ENCODE measurements at regions not wholly inside any gene's neighbourhood (a gene's known extent, or its start where the extent isn't known, plus 50 kb on each side); places are given as distances from the start of the nearest gene placed in this dataset.

DNA sequence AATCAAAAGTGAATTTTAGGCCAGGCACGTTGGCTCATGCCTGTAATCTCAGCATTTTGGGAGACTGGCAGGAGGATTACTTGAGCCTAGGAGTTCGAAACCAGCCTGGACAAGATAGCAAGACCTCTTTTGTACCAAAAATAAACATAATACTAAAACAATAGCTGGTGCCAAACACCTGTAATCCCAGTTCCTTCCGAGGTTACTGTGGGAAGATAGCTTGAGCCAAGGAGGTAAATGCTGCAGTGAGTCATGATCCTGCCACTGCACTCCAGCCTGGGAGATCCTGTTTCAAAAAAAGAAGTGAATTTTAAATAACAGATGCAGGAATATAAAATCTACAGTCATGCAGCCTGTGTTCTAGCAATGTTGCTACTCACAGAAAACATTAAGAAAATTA is 488.3 kb downstream of the PPARGC1A start:
- no peak for DNase-seq (ENCODE audit: low read depth)

GRCh38 chr4:23392860-23393458 is 496.9 kb downstream of the PPARGC1A start:
- DNase-seq (ENCODE audit: low read depth): no peak

DNA sequence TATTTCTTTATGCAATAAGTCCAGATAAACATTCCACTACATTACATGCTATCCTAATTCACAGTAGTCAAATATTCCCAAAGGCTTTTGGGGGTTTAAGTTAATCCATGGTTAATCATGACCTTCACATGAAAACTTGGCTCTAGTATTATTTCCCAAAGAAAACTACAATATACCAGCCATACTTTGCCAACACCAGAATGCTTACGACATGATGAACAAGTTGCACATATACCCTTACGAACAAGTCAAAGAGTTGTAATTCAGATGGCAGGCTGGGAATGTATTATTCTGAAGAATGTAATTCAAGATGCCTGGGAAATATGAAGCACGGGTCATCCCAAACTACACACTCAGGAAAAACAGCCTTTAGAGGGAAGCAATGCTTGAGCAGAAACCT is 499.6 kb downstream of the PPARGC1A start:
- no peak for DNase-seq (ENCODE audit: low read depth)

- no peak for DNase-seq (ENCODE audit: low read depth)
Observed at GRCh38 chr4:23388699-23389395, 501.0 kb downstream of the PPARGC1A start.

DNA sequence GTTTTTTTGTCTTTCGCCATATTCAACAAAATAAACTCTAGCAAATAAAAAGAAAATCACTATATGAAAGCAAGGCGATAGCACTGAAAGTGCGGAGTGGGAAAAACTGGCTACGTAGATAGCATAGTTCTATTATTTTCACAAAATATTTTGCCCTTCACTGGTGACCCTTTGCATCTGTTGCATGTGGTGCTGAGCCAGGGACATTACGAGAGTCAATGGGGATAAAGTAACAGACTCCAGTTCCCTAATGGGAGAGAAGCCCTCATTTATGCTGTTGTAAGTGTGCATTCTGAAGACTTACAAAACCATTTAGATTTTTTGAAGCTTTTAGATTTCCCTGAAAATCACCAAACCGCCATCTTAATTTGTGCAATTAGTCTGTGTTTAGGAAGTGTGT is 501.6 kb downstream of the PPARGC1A start:
- no peak for DNase-seq (ENCODE audit: low read depth)

DNA sequence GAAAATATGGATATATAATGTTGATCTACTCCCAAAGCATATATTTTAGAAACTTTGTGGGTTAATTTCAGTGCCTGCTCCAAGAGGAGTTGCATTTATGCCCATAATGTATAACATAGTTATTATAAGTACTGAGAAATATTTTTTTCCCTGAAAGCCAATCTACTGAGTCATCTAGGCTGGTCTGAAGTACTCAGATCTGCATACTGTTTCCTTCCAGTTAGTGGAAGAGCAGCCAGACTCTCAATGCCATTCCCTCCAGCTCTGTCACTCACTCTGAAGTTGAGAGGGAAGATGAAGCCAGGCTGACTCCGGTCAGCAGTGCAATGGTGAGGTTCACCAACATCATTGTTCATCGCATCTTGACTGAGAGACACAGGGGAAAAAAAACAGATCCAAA is 505.1 kb downstream of the PPARGC1A start:
- no peak for DNase-seq (ENCODE audit: low read depth)

DNA sequence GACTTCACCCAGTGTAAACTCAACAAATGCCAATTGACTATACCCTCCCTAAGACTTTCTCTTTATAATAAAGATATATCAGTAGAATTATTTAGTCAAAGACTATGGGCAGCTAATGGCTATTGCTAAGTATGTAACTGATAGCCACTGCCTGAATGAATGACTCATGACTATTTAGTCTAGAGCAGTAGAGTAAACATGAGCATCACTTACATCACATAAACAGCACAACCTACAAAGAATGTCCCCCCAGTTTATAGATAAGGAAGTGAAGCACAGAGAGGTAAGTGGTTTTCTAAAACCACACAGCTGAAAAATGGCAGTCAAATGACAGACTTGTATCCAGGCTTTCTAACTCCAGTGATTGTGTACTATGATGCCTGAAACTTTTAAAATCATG is 507.0 kb downstream of the PPARGC1A start:
- no peak for DNase-seq (ENCODE audit: low read depth)

DNA sequence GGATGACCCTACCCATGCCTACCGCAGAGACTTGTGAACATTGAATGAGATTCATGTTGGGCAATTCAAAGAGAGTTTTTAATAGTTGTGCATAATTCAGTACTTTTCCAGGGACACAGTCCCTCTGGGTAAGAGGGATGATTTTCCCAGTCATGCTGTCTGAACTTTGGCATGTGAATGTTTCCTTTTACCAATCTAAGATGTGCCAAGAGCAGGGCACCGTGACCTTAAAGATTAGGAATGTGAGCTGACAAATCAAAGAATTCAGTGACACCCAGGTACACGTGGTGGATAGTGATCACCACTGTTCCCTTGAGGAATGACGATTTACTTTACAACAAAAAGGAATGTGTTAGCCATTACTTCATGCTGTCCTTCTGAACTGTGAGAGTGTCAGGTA is 515.6 kb downstream of the PPARGC1A start:
- no peak for DNase-seq (ENCODE audit: low read depth)

DNA sequence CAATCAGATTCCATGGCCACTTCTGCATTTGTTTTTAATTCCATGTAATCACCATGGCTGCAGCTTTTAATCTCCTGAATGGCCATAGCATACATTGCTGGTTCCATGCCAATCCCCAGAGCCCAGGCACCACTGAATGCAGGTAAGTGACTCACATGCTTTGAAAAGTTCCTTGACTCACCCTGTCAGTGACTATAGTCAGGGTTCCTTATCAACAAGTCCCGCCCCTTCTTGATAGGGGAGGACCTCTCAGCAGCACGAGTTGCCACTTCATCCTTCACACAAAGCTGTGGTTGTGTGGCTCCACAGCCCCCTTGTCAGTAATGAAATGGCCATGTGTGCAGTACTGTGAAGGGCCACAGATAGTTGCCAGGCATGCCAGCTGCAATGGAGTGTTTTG is 516.6 kb downstream of the PPARGC1A start:
- DNase-seq (ENCODE audit: low read depth): no peak

DNA sequence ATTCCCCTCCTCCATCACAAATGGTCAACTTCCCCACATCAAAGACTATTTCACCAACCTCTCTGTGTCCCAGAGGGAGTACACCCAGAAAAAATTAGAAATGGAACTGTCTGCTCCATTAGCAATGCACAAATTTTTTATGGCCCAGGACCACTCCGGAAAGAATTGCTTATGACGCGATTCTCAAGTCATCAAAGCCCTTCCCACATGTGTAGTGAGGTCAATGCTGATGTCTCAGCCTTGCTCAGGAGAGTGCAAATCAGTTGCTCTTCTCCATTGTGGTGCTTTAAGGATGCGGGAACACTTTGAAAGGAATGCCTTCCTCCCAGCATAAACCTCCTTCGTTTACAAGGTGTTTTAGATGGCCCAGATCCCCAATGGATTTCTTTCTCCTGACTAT is 518.3 kb downstream of the PPARGC1A start:
- DNase-seq (ENCODE audit: low read depth): no peak

GRCh38 chr4:23369331-23369730 is 520.5 kb downstream of the PPARGC1A start:
- DNase-seq (ENCODE audit: low read depth): no peak

- DNase-seq (ENCODE audit: low read depth): no peak
Observed at GRCh38 chr4:23368081-23368697, 521.7 kb downstream of the PPARGC1A start.

DNA sequence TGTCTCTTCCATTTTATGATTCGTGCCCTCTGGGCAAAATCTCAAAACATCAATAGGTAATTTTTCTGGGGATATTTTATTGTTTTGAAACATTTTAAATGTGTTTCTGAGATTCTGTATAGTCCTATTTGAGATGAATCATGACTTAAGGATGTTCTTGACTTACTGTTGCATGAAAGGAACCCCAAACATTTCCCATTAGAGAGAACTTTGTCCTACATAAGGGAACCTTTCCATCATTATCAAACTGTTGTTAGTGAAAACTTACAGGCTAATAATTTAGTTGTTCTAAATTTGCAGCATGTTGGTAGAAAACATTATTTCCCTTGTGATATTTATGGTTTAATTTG is 523.3 kb downstream of the PPARGC1A start:
- DNase-seq (ENCODE audit: low read depth): no peak

GRCh38 chr4:23365871-23366556 is 523.8 kb downstream of the PPARGC1A start:
- no peak for DNase-seq (ENCODE audit: low read depth)

GRCh38 chr4:23365086-23365485 is 524.8 kb downstream of the PPARGC1A start:
- DNase-seq (ENCODE audit: low read depth): no peak

DNA sequence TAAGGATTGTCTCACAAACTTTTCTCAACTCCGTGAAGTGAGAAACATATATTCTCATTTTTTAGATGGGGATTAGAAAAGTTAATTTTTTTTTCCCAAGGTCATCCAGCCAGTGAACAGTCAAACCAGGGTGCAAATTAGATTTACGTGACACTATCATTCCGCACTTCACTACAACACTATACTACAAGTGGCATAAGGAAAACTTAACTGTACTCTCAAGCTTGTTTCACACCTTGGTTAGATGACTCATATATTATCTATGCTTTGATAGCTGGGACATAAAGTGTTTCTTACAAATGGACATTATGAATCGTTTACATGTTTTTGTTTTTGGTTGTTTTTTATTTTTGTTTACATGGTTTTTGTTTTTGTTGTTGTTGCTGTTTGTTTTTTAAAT is 525.7 kb downstream of the PPARGC1A start:
- no peak for DNase-seq (ENCODE audit: low read depth)

DNA sequence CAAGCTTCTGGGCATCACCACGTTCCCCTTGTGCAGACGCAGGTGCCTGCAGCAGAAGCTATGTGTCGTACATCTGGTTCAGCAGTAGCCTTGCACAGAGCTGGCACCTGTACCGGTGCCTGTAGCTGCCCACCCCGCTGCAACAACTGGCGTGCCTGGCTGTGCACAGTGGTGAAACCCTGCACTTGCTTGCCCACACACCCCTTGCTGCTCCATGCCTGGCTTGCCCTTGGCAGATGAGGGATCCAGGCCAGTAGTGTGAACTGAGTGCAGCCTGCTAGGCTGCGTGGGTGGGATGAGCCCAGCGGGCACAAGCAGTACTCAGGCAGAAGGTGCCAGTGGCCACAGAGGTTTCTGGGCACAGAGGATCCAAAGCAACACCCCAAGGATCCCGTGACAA is 528.4 kb downstream of the PPARGC1A start:
- DNase-seq (ENCODE audit: low read depth): no peak

- DNase-seq (ENCODE audit: low read depth): no peak
Observed at GRCh38 chr4:23360718-23361117, 529.1 kb downstream of the PPARGC1A start.

DNA sequence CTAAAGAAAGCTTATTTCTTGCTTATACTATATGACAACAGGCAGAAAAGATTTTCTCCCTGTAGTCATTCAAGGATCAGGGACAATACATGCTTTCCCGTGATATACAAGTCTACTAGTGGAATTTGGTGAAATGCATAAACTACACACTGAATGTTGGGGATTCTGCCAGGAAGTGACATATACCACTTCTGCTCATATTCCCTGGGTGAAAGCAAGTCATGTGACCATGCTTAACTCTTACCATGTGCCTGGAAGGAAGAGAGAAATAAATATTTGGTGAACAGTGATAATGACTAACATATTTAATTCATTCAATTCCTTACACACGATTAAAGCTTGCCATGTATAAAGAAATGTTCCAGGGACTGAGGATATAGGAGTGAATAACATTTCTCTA is 534.6 kb downstream of the PPARGC1A start:
- DNase-seq (ENCODE audit: low read depth): peak; percentile 68

GRCh38 chr4:23353200-23353599 is 536.6 kb downstream of the PPARGC1A start:
- DNase-seq (ENCODE audit: low read depth): no peak

- no peak for DNase-seq (ENCODE audit: low read depth)
Observed at GRCh38 chr4:23348789-23349498, 540.9 kb downstream of the PPARGC1A start.

GRCh38 chr4:23337292-23337691 is 552.6 kb downstream of the PPARGC1A start:
- DNase-seq (ENCODE audit: low read depth): no peak

Measured in forelimb muscle (tissue), 1 donor.